ENCODE measurements at regions not wholly inside any gene's neighbourhood (a gene's known extent, or its start where the extent isn't known, plus 50 kb on each side); places are given as distances from the start of the nearest gene placed in this dataset.
A peak's percentile ranks its signal among the peaks of the same experiment; 100 is the strongest.

DNA sequence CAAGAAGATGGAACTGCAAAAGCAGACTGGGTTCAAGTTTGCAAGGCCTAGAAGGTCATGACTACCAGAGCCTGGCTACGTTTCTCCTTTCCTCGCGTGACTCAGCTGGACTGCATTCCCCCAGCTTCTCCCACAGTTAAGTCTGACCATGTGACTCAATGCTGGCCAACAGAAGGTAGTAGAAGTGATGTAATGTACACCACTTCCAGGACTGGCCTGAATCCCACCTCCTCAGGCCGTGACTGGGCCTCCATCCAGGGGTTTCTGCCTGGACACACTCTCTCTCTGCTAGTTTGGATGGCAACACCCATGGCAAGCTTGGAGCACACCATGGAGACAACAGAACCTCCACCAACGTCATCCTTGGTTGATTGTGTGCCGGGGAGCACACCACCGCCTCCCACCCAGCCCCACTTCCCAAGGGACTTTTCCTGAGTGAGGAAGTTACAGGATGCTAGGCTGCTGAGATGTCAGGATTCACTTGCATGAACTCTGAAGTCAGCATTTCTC is 112.0 kb upstream of the CDYL start (continued):
- TF ChIP-seq, protein P1, sequence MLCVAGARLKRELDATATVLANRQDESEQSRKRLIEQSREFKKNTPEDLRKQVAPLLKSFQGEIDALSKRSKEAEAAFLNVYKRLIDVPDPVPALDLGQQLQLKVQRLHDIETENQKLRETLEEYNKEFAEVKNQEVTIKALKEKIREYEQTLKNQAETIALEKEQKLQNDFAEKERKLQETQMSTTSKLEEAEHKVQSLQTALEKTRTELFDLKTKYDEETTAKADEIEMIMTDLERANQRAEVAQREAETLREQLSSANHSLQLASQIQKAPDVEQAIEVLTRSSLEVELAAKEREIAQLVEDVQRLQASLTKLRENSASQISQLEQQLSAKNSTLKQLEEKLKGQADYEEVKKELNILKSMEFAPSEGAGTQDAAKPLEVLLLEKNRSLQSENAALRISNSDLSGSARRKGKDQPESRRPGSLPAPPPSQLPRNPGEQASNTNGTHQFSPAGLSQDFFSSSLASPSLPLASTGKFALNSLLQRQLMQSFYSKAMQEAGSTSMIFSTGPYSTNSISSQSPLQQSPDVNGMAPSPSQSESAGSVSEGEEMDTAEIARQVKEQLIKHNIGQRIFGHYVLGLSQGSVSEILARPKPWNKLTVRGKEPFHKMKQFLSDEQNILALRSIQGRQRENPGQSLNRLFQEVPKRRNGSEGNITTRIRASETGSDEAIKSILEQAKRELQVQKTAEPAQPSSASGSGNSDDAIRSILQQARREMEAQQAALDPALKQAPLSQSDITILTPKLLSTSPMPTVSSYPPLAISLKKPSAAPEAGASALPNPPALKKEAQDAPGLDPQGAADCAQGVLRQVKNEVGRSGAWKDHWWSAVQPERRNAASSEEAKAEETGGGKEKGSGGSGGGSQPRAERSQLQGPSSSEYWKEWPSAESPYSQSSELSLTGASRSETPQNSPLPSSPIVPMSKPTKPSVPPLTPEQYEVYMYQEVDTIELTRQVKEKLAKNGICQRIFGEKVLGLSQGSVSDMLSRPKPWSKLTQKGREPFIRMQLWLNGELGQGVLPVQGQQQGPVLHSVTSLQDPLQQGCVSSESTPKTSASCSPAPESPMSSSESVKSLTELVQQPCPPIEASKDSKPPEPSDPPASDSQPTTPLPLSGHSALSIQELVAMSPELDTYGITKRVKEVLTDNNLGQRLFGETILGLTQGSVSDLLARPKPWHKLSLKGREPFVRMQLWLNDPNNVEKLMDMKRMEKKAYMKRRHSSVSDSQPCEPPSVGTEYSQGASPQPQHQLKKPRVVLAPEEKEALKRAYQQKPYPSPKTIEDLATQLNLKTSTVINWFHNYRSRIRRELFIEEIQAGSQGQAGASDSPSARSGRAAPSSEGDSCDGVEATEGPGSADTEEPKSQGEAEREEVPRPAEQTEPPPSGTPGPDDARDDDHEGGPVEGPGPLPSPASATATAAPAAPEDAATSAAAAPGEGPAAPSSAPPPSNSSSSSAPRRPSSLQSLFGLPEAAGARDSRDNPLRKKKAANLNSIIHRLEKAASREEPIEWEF (CRISPR knock-in tag; IDR thresholded peaks at IDR 0.05) = no peak
- TF ChIP-seq, protein P2, sequence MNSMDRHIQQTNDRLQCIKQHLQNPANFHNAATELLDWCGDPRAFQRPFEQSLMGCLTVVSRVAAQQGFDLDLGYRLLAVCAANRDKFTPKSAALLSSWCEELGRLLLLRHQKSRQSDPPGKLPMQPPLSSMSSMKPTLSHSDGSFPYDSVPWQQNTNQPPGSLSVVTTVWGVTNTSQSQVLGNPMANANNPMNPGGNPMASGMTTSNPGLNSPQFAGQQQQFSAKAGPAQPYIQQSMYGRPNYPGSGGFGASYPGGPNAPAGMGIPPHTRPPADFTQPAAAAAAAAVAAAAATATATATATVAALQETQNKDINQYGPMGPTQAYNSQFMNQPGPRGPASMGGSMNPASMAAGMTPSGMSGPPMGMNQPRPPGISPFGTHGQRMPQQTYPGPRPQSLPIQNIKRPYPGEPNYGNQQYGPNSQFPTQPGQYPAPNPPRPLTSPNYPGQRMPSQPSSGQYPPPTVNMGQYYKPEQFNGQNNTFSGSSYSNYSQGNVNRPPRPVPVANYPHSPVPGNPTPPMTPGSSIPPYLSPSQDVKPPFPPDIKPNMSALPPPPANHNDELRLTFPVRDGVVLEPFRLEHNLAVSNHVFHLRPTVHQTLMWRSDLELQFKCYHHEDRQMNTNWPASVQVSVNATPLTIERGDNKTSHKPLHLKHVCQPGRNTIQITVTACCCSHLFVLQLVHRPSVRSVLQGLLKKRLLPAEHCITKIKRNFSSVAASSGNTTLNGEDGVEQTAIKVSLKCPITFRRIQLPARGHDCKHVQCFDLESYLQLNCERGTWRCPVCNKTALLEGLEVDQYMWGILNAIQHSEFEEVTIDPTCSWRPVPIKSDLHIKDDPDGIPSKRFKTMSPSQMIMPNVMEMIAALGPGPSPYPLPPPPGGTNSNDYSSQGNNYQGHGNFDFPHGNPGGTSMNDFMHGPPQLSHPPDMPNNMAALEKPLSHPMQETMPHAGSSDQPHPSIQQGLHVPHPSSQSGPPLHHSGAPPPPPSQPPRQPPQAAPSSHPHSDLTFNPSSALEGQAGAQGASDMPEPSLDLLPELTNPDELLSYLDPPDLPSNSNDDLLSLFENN (IDR thresholded peaks at IDR 0.05; ENCODE audit: low read depth in 2 of 2, low read length in 2 of 2) = no peak
- TF ChIP-seq, protein P3, sequence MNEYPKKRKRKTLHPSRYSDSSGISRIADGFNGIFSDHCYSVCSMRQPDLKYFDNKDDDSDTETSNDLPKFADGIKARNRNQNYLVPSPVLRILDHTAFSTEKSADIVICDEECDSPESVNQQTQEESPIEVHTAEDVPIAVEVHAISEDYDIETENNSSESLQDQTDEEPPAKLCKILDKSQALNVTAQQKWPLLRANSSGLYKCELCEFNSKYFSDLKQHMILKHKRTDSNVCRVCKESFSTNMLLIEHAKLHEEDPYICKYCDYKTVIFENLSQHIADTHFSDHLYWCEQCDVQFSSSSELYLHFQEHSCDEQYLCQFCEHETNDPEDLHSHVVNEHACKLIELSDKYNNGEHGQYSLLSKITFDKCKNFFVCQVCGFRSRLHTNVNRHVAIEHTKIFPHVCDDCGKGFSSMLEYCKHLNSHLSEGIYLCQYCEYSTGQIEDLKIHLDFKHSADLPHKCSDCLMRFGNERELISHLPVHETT (CRISPR knock-in tag; conservative IDR thresholded peaks at IDR 0.05 in 1 of 2, IDR thresholded peaks at IDR 0.05 in 1 of 2) = 0 out of 4 replicates have a peak, but pooled peaks of 1 of the 2 experiments have one; percentile 49
- TF ChIP-seq, protein P4, sequence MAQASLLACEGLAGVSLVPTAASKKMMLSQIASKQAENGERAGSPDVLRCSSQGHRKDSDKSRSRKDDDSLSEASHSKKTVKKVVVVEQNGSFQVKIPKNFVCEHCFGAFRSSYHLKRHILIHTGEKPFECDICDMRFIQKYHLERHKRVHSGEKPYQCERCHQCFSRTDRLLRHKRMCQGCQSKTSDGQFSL (CRISPR knock-in tag; IDR thresholded peaks at IDR 0.05) = no peak
- TF ChIP-seq, protein P4 (tag; IDR thresholded peaks at IDR 0.05) = no peak
- TF ChIP-seq FIP1L1 (IDR thresholded peaks at IDR 0.05; ENCODE audit: low read depth, low read length, poor library complexity, severe bottlenecking) (no peak), USF1 (CRISPR knock-in tag; IDR thresholded peaks at IDR 0.05) (peak; percentile 55; the same call in 1 of the 2 replicates), CTBP1 (IDR thresholded peaks at IDR 0.05; ENCODE audit: borderline replicate concordance) (no peak), MYBL2 (IDR thresholded peaks at IDR 0.05; ENCODE audit: low read depth) (no peak), MYBL2 (CRISPR knock-in tag; IDR thresholded peaks at IDR 0.05; ENCODE audit: borderline replicate concordance) (no peak)
- TF ChIP-seq, protein P5, sequence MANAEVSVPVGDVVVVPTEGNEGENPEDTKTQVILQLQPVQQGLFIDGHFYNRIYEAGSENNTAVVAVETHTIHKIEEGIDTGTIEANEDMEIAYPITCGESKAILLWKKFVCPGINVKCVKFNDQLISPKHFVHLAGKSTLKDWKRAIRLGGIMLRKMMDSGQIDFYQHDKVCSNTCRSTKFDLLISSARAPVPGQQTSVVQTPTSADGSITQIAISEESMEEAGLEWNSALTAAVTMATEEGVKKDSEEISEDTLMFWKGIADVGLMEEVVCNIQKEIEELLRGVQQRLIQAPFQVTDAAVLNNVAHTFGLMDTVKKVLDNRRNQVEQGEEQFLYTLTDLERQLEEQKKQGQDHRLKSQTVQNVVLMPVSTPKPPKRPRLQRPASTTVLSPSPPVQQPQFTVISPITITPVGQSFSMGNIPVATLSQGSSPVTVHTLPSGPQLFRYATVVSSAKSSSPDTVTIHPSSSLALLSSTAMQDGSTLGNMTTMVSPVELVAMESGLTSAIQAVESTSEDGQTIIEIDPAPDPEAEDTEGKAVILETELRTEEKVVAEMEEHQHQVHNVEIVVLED (CRISPR knock-in tag; IDR thresholded peaks at IDR 0.05) = no peak

Data from K562 (cell line).